DND-41 (cell line): ENCODE measurements at regions not wholly inside any gene's neighbourhood (a gene's known extent, or its start where the extent isn't known, plus 50 kb on each side); places are given as distances from the start of the nearest gene placed in this dataset.

Experiments used
- ATAC-seq: fragments of 200-7000 bp; cut with Tn5 transposase; 3 replicates; pipeline ENCODE4 v1.9.1; 2021; ENCODE audit warnings: low read depth; ENCODE audit not compliant: insufficient read depth
- DNase-seq: peaks from one replicate; pipeline ENCODE4 v3.0.0-alpha.2; 2020
- H2AFZ ChIP-seq: 2 replicates; pipeline ENCODE4 v1.6.0; 2012; ENCODE audit warnings: low read depth, low read length
- H3K27ac ChIP-seq: 2 replicates; pipeline ENCODE4 v1.5.1; 2012; ENCODE audit warnings: low read length, inconsistent platforms
- H3K27me3 ChIP-seq: fragments of 200-600 bp; sonication (generic); 2 replicates; pipeline ENCODE4 v1.6.0; 2012; ENCODE audit warnings: low read length, mild to moderate bottlenecking, inconsistent platforms; ENCODE audit not compliant: insufficient read depth, poor library complexity
- H3K36me3 ChIP-seq: 2 replicates; pipeline ENCODE4 v1.5.1; 2012; ENCODE audit warnings: low read length, inconsistent platforms; ENCODE audit not compliant: insufficient read depth
- H3K4me1 ChIP-seq: 2 replicates; pipeline ENCODE4 v1.5.1; 2012; ENCODE audit warnings: mild to moderate bottlenecking, low read length; ENCODE audit not compliant: insufficient read depth
- H3K4me2 ChIP-seq: 2 replicates; pipeline ENCODE4 v1.6.0; 2012; ENCODE audit warnings: mild to moderate bottlenecking, moderate library complexity, low read length, inconsistent platforms; ENCODE audit not compliant: insufficient read depth
- H3K4me3 ChIP-seq, 2 experiments: fragments of 200-600 bp in 1 of 2; shearing (Covaris generic) in 1 of 2; 2 replicates each; pipeline ENCODE4 v1.5.1; 2012 to 2016; ENCODE audit warnings: inconsistent platforms in 2 of 2, low read length in 2 of 2, mild to moderate bottlenecking in 2 of 2, low read depth in 1 of 2, moderate library complexity in 1 of 2
- H3K79me2 ChIP-seq: 2 replicates; pipeline ENCODE4 v1.6.0; 2012; ENCODE audit warnings: low read length, inconsistent platforms; ENCODE audit not compliant: insufficient read depth
- H3K9ac ChIP-seq: 2 replicates; pipeline ENCODE4 v1.6.0; 2012; ENCODE audit warnings: low read depth, mild to moderate bottlenecking, inconsistent platforms, low read length, moderate library complexity
- H3K9me3 ChIP-seq: 2 replicates; pipeline ENCODE4 v1.5.1; 2012; ENCODE audit warnings: low read length, moderate library complexity, mild to moderate bottlenecking, inconsistent platforms; ENCODE audit not compliant: insufficient read depth, severe bottlenecking
- H4K20me1 ChIP-seq: 2 replicates; pipeline ENCODE4 v1.6.0; 2012; ENCODE audit warnings: low read length; ENCODE audit not compliant: insufficient read depth
- CTCF ChIP-seq: IDR thresholded peaks from 2 replicates; pipeline ENCODE4 v1.5.1; 2012; ENCODE audit warnings: borderline replicate concordance, low read length, moderate library complexity, mild to moderate bottlenecking; ENCODE audit not compliant: poor library complexity, severe bottlenecking; ENCODE audit errors: extremely low read depth
- EZH2 ChIP-seq: IDR thresholded peaks from 3 replicates; pipeline ENCODE4 v1.6.1; 2012; ENCODE audit warnings: borderline replicate concordance, low read depth, mild to moderate bottlenecking, moderate library complexity, low read length, inconsistent platforms; ENCODE audit not compliant: severe bottlenecking

DNA sequence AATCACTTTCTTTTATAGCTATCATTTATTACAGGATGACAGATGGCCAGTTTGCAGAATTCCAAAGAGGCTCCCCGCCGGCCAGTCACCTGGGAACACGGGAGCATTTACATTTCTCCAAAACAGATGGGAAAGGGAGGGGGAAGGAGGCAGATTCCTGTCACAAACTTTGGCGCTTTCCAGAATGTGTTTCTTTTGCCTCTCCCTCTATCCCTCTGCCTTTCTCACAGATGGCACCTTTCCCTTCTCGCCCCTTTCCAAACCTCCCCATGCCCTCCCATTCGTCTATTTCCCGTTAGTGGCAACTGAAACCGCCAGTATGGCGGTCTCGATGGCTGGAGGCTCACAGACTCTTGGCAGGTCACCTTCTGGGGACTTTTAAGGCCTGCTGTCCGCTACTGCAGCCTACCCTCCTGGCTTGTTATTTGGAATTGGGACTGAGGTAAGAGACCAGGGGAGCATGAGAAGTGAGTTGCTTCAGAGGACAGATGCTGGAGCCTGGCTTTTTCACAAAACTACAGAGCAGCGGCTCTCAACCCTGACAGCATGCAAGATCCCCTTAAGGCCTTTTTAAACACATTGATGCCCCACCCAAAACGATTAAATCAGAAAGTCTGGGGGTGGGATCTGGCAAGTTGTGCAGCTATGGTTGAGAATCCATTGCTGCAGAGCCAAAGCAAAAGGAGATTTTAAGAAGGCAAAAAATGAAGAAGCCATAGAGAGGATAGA, 161.5 kb upstream of the VASH1 start:
- ATAC-seq = no peak
- H3K4me2 ChIP-seq = no peak overlapping the region

GRCh38 chr14:76603713-76604112, 157.6 kb upstream of the VASH1 start:
- H3K27me3 ChIP-seq = peaks cover 4% of the 10 kb centered on the region
- no peaks in the 10 kb centered on the region for H3K79me2 ChIP-seq
- ATAC-seq (no peak), DNase-seq (no peak)
- H3K4me1 ChIP-seq = no peaks in the 10 kb centered on the region
- H3K36me3 ChIP-seq = no peaks in the 10 kb centered on the region
- H3K9me3 ChIP-seq = no peaks in the 10 kb centered on the region
- no peaks in the 10 kb centered on the region for H4K20me1 ChIP-seq
- H3K27ac ChIP-seq = no peak overlapping the region
- TF ChIP-seq CTCF = no peak
- no peak for TF ChIP-seq EZH2
- H2AFZ ChIP-seq = no peak overlapping the region
- no peak overlapping the region for H3K9ac ChIP-seq
- no peak overlapping the region for H3K4me3 ChIP-seq
- no peak overlapping the region for H3K4me2 ChIP-seq

More for the DNA sequence above, 161.5 kb upstream of the VASH1 start:
- no peaks in the 10 kb centered on the region for H3K36me3 ChIP-seq
- no peaks in the 10 kb centered on the region for H3K9me3 ChIP-seq
- no peaks in the 10 kb centered on the region for H4K20me1 ChIP-seq
- no peaks in the 10 kb centered on the region for H3K79me2 ChIP-seq
- no peak for TF ChIP-seq EZH2
- no peak for TF ChIP-seq CTCF
- H3K4me3 ChIP-seq = no peak overlapping the region
- no peak overlapping the region for H2AFZ ChIP-seq
- no peak overlapping the region for H3K9ac ChIP-seq
- H3K27ac ChIP-seq = no peak overlapping the region
- H3K4me1 ChIP-seq = no peaks in the 10 kb centered on the region
- no peak for DNase-seq
- peaks cover 9% of the 10 kb centered on the region for H3K27me3 ChIP-seq

GRCh38 chr14:76607510-76607909, 153.8 kb upstream of the VASH1 start:
- H4K20me1 ChIP-seq = no peaks in the 10 kb centered on the region
- H3K27me3 ChIP-seq = peaks cover 4% of the 10 kb centered on the region
- no peaks in the 10 kb centered on the region for H3K79me2 ChIP-seq
- ATAC-seq = no peak
- no peak overlapping the region for H2AFZ ChIP-seq
- H3K36me3 ChIP-seq = no peaks in the 10 kb centered on the region
- H3K4me3 ChIP-seq = no peak overlapping the region
- no peak overlapping the region for H3K4me2 ChIP-seq
- no peak for DNase-seq
- no peaks in the 10 kb centered on the region for H3K4me1 ChIP-seq
- no peaks in the 10 kb centered on the region for H3K9me3 ChIP-seq
- H3K9ac ChIP-seq = no peak overlapping the region
- no peak overlapping the region for H3K27ac ChIP-seq
- no peak for TF ChIP-seq EZH2
- TF ChIP-seq CTCF = no peak

GRCh38 chr14:76612654-76613053, 148.6 kb upstream of the VASH1 start:
- Histone ChIP-seq H3K4me3 (no peak overlapping the region), H3K79me2 (no peaks in the 10 kb centered on the region), H3K4me1 (no peaks in the 10 kb centered on the region), H4K20me1 (no peaks in the 10 kb centered on the region), H3K9ac (no peak overlapping the region), H3K27ac (no peak overlapping the region), H3K4me2 (no peak overlapping the region), H3K27me3 (peaks cover 4% of the 10 kb centered on the region), H3K9me3 (peaks cover 4% of the 10 kb centered on the region), H2AFZ (no peak overlapping the region), H3K36me3 (no peaks in the 10 kb centered on the region)
- DNase-seq (no peak), ATAC-seq (no peak)
- TF ChIP-seq CTCF = no peak
- no peak for TF ChIP-seq EZH2
